ENCODE measurements at regions not wholly inside any gene's neighbourhood (a gene's known extent, or its start where the extent isn't known, plus 50 kb on each side); places are given as distances from the start of the nearest gene placed in this dataset.

GRCh38 chr17:77488531-77489238, 347.9 kb downstream of the SEC14L1 start:
- no peak for DNase-seq (ENCODE audit: low read depth in 2 of 2)

GRCh38 chr17:77489239-77489892, 348.6 kb downstream of the SEC14L1 start:
- no peak for DNase-seq (ENCODE audit: low read depth in 2 of 2)

- no peak for DNase-seq (ENCODE audit: low read depth in 2 of 2)
Observed at GRCh38 chr17:77489893-77490255, 349.1 kb downstream of the SEC14L1 start.

- DNase-seq (ENCODE audit: low read depth in 2 of 2): no peak
Observed at GRCh38 chr17:77490361-77491183, 349.8 kb downstream of the SEC14L1 start.

- no peak for DNase-seq (ENCODE audit: low read depth in 2 of 2)
Observed at GRCh38 chr17:77491921-77492445, 351.2 kb downstream of the SEC14L1 start.

- DNase-seq (ENCODE audit: low read depth in 2 of 2): no peak
Observed at GRCh38 chr17:77492446-77493237, 351.9 kb downstream of the SEC14L1 start.

- no peak for DNase-seq (ENCODE audit: low read depth in 2 of 2)
Observed at GRCh38 chr17:77493238-77493820, 352.6 kb downstream of the SEC14L1 start.

GRCh38 chr17:77493901-77494663, 353.3 kb downstream of the SEC14L1 start:
- DNase-seq (ENCODE audit: low read depth in 2 of 2): no peak

- DNase-seq (ENCODE audit: low read depth in 2 of 2): peak; percentile 42 to 48
Observed at GRCh38 chr17:77494664-77495435, 354.1 kb downstream of the SEC14L1 start.

- DNase-seq (ENCODE audit: low read depth in 2 of 2): no peak
Observed at GRCh38 chr17:77495575-77495974, 354.8 kb downstream of the SEC14L1 start.

GRCh38 chr17:77496401-77496801, 355.6 kb downstream of the SEC14L1 start:
- no peak for DNase-seq (ENCODE audit: low read depth in 2 of 2)

- no peak for DNase-seq (ENCODE audit: low read depth in 2 of 2)
Observed at GRCh38 chr17:77496831-77497577, 356.2 kb downstream of the SEC14L1 start.

- no peak for DNase-seq (ENCODE audit: low read depth in 2 of 2)
Observed at GRCh38 chr17:77497578-77497934, 356.8 kb downstream of the SEC14L1 start.

- DNase-seq (ENCODE audit: low read depth in 2 of 2): no peak
Observed at GRCh38 chr17:77498091-77498741, 357.4 kb downstream of the SEC14L1 start.

GRCh38 chr17:77498791-77499698, 358.3 kb downstream of the SEC14L1 start:
- no peak for DNase-seq (ENCODE audit: low read depth in 2 of 2)

GRCh38 chr17:77499699-77500435, 359.1 kb downstream of the SEC14L1 start:
- no peak for DNase-seq (ENCODE audit: low read depth in 2 of 2)

GRCh38 chr17:77501101-77501566, 360.4 kb downstream of the SEC14L1 start:
- no peak for DNase-seq (ENCODE audit: low read depth in 2 of 2)

Data from stimulated activated CD8-positive, alpha-beta memory T cell treated with anti-CD3 and anti-CD28 coated beads, Interleukin-15, amount 100 ng/mL, for 4 hours (primary cell).